Neural cell (in vitro differentiated cells): ENCODE measurements at regions not wholly inside any gene's neighbourhood (a gene's known extent, or its start where the extent isn't known, plus 50 kb on each side); places are given as distances from the start of the nearest gene placed in this dataset.

ENCODE experiments used
- H2AFZ ChIP-seq: fragments of 200-600, 300-800 bp; sonication (generic), shearing (Covaris generic); 2 replicates; pipeline ENCODE4 v1.6.0; 2014; ENCODE audit warnings: low read depth, mild to moderate bottlenecking, antibody characterized with exemption, low read length, moderate library complexity
- H3F3A ChIP-seq: fragments of 200-600 bp; shearing (Covaris generic); 2 replicates; pipeline ENCODE4 v1.6.1; 2016; ENCODE audit warnings: mild to moderate bottlenecking, moderate library complexity, mixed read lengths, antibody characterized with exemption, low read length; ENCODE audit not compliant: insufficient read depth, poor library complexity, severe bottlenecking
- H3K27ac ChIP-seq: fragments of 200-600, 300-800 bp; sonication (generic), shearing (Covaris generic); 2 replicates; pipeline ENCODE4 v1.5.1; 2014; ENCODE audit warnings: mild to moderate bottlenecking, low read length, moderate library complexity
- H3K27me3 ChIP-seq: fragments of 300-800, 200-600 bp; sonication (generic), shearing (Covaris generic); 2 replicates; pipeline ENCODE4 v1.6.0; 2014; ENCODE audit warnings: mild to moderate bottlenecking, low read depth, low read length, moderate library complexity; ENCODE audit not compliant: insufficient read depth
- H3K36me3 ChIP-seq: fragments of 300-800, 200-600 bp; sonication (generic), shearing (Covaris generic); 2 replicates; pipeline ENCODE4 v1.5.1; 2014; ENCODE audit warnings: mild to moderate bottlenecking, antibody characterized with exemption, low read length, moderate library complexity; ENCODE audit not compliant: insufficient read depth
- H3K4me2 ChIP-seq: fragments of 300-800, 200-600 bp; sonication (generic), shearing (Covaris generic); 2 replicates; pipeline ENCODE4 v1.6.0; 2014; ENCODE audit warnings: mild to moderate bottlenecking, low read length
- H3K4me3 ChIP-seq: fragments of 300-800, 200-600 bp; sonication (generic), shearing (Covaris generic); 2 replicates; pipeline ENCODE4 v1.5.1; 2014; ENCODE audit warnings: mild to moderate bottlenecking, low read length, moderate library complexity
- H3K79me2 ChIP-seq: fragments of 200-600 bp; shearing (Covaris generic); replicated peaks from 2 replicates; pipeline ENCODE4 v1.6.0; 2014; ENCODE audit warnings: mild to moderate bottlenecking, low read length, moderate library complexity; ENCODE audit not compliant: insufficient read depth
- H3K9ac ChIP-seq: fragments of 300-800, 200-600 bp; sonication (generic), shearing (Covaris generic); 2 replicates; pipeline ENCODE4 v1.6.1; 2016; ENCODE audit warnings: mild to moderate bottlenecking, low read length, mixed read lengths
- H3K9me2 ChIP-seq: fragments of 200-600 bp; shearing (Covaris generic); 2 replicates; pipeline ENCODE4 v1.6.1; 2016; ENCODE audit warnings: mild to moderate bottlenecking, low read length, mixed read lengths; ENCODE audit not compliant: insufficient read depth
- H3K9me3 ChIP-seq: fragments of 200-600, 300-800 bp; sonication (generic), shearing (Covaris generic); 2 replicates; pipeline ENCODE4 v1.6.1; 2016; ENCODE audit warnings: mild to moderate bottlenecking, mixed run types, low read length, moderate library complexity, mixed read lengths
- H4K20me1 ChIP-seq: fragments of 200-600 bp; shearing (Covaris generic); 2 replicates; pipeline ENCODE4 v1.6.1; 2016; ENCODE audit warnings: mild to moderate bottlenecking, mixed run types; ENCODE audit not compliant: insufficient read depth
- CTCF ChIP-seq: fragments of 450-650 bp; IDR thresholded peaks from 2 replicates; pipeline ENCODE4 v1.5.1; 2014; ENCODE audit warnings: antibody characterized with exemption, mild to moderate bottlenecking, moderate library complexity; ENCODE audit not compliant: poor library complexity, severe bottlenecking
- EP300 ChIP-seq: fragments of 450-650 bp; conservative IDR thresholded peaks from 2 replicates; pipeline ENCODE4 v1.6.1; 2014; ENCODE audit warnings: antibody characterized with exemption, mild to moderate bottlenecking, moderate library complexity; ENCODE audit not compliant: poor library complexity, severe bottlenecking
- EZH2 ChIP-seq: fragments of 200-600, 300-800 bp; shearing (Covaris generic), sonication (generic); IDR thresholded peaks from 2 replicates; pipeline ENCODE4 v1.6.1; 2014; ENCODE audit warnings: antibody characterized with exemption, low read length, borderline replicate concordance, mild to moderate bottlenecking; ENCODE audit not compliant: insufficient read depth, poor library complexity, severe bottlenecking
- MXI1 ChIP-seq: fragments of 450-650 bp; conservative IDR thresholded peaks from 2 replicates; pipeline ENCODE4 v1.6.1; 2014; ENCODE audit warnings: antibody characterized with exemption, mild to moderate bottlenecking; ENCODE audit not compliant: poor library complexity, severe bottlenecking
- POLR2AphosphoS5 ChIP-seq: IDR thresholded peaks from 2 replicates; pipeline ENCODE4 v1.6.1; 2012
- RAD21 ChIP-seq: fragments of 450-650 bp; conservative IDR thresholded peaks from 2 replicates; pipeline ENCODE4 v1.6.1; 2014; ENCODE audit warnings: antibody characterized with exemption, mild to moderate bottlenecking, moderate library complexity
- REST ChIP-seq: IDR thresholded peaks from 2 replicates; pipeline ENCODE4 v1.6.1; 2012; ENCODE audit warnings: borderline replicate concordance
- SMC3 ChIP-seq: fragments of 450-650 bp; conservative IDR thresholded peaks from 2 replicates; pipeline ENCODE4 v1.6.1; 2014; ENCODE audit warnings: antibody characterized with exemption, mild to moderate bottlenecking, moderate library complexity; ENCODE audit not compliant: poor library complexity
- TAF1 ChIP-seq: IDR thresholded peaks from 2 replicates; pipeline ENCODE4 v1.6.1; 2012; ENCODE audit warnings: low read depth

- H2AFZ ChIP-seq: no peak overlapping the region
- no peaks in the 10 kb centered on the region for H4K20me1 ChIP-seq
- peak; percentile 9 for TF ChIP-seq POLR2AphosphoS5
- TF ChIP-seq SMC3: no peak
- TF ChIP-seq MXI1: no peak
- H3K9me2 ChIP-seq: no peaks in the 10 kb centered on the region
- H3K36me3 ChIP-seq: no peaks in the 10 kb centered on the region
- H3K27ac ChIP-seq: no peak overlapping the region
- H3K9ac ChIP-seq: no peak overlapping the region
- no peak overlapping the region for H3K4me3 ChIP-seq
- no peaks in the 10 kb centered on the region for H3F3A ChIP-seq
- no peaks in the 10 kb centered on the region for H3K9me3 ChIP-seq
- no peaks in the 10 kb centered on the region for H3K79me2 ChIP-seq
- no peaks in the 10 kb centered on the region for H3K27me3 ChIP-seq
- no peak overlapping the region for H3K4me2 ChIP-seq
These were observed 1234.0 kb downstream of the SORCS3 start for GRCh38 chr10:105875050-105875449.

GRCh38 chr10:105872665-105873064 is 1231.6 kb downstream of the SORCS3 start:
- Histone ChIP-seq H3K36me3 (no peaks in the 10 kb centered on the region), H3K27me3 (no peaks in the 10 kb centered on the region), H3K4me2 (no peak overlapping the region), H3K4me3 (no peak overlapping the region), H3F3A (no peaks in the 10 kb centered on the region), H3K27ac (no peak overlapping the region), H3K9me3 (no peaks in the 10 kb centered on the region), H4K20me1 (no peaks in the 10 kb centered on the region), H3K79me2 (no peaks in the 10 kb centered on the region), H3K9ac (no peak overlapping the region), H2AFZ (no peak overlapping the region), H3K9me2 (no peaks in the 10 kb centered on the region)
- no peak for TF ChIP-seq RAD21
- TF ChIP-seq POLR2AphosphoS5: no peak
- no peak for TF ChIP-seq TAF1
- TF ChIP-seq EZH2: no peak

GRCh38 chr10:105868935-105869334 is 1227.8 kb downstream of the SORCS3 start:
- Histone ChIP-seq H3K9me2 (no peaks in the 10 kb centered on the region), H3K27ac (no peak overlapping the region), H4K20me1 (no peaks in the 10 kb centered on the region), H3K4me3 (no peak overlapping the region), H3K9me3 (no peaks in the 10 kb centered on the region), H3K27me3 (no peaks in the 10 kb centered on the region), H2AFZ (no peak overlapping the region), H3K4me2 (no peak overlapping the region), H3K36me3 (no peaks in the 10 kb centered on the region), H3F3A (no peaks in the 10 kb centered on the region), H3K79me2 (no peaks in the 10 kb centered on the region), H3K9ac (no peak overlapping the region)
- no peak for TF ChIP-seq SMC3
- TF ChIP-seq EP300: no peak
- TF ChIP-seq MXI1: no peak
- no peak for TF ChIP-seq POLR2AphosphoS5
- TF ChIP-seq REST: no peak
- no peak for TF ChIP-seq TAF1
- no peak for TF ChIP-seq RAD21
- TF ChIP-seq EZH2: no peak
- no peak for TF ChIP-seq CTCF
